Pancreas (tissue), 10 donors: ENCODE measurements at regions not wholly inside any gene's neighbourhood (a gene's known extent, or its start where the extent isn't known, plus 50 kb on each side); places are given as distances from the start of the nearest gene placed in this dataset.
"Not testable (repeated sequence)": the region's sequence is repeated elsewhere in the genome, so short reads cannot be mapped to it uniquely, and the experiment has no call there.

ENCODE experiments used
- ATAC-seq, 4 donors: fragments of 200-7000 bp; cut with Tn5 transposase; one replicate each; pipeline versions ENCODE4 v1.8.0 to v1.9.1; 2020; ENCODE audit warnings: mild to moderate bottlenecking in 4 of 4, moderate library complexity in 4 of 4
- DNase-seq, 6 donors: peaks; one replicate each; pipeline ENCODE4 v3.0.0-alpha.2; 2020
- FAIRE-seq: peaks from 2 replicates; lab custom pipeline; 2012; peaks lifted over from hg19 to GRCh38; lab: Jason Lieb, UNC
- H3K27ac ChIP-seq, 4 donors: fragments of 200-600 bp; sonication (generic); 1 replicate in 3 of 4; 2 replicates in 1 of 4; pipeline versions ENCODE4 v1.5.0 to v1.8.0; 2020
- H3K27me3 ChIP-seq, 4 donors: fragments of 200-600 bp; one replicate each; pipeline ENCODE4 v1.8.0; 2021
- H3K36me3 ChIP-seq, 3 donors: fragments of 200-600 bp; sonication (generic) in 1 of 3; one replicate each; pipeline versions ENCODE4 v1.5.0 to v1.8.0; 2020 to 2021
- H3K4me1 ChIP-seq, 3 donors: fragments of 200-600 bp; one replicate each; pipeline ENCODE4 v1.8.0; 2021
- H3K4me3 ChIP-seq, 4 donors: fragments of 200-600 bp; sonication (generic) in 2 of 4; one replicate each; pipeline versions ENCODE4 v1.5.0 to v1.8.0; 2020 to 2021
- H3K9me3 ChIP-seq, 4 donors: fragments of 200-600 bp; one replicate each; pipeline ENCODE4 v1.8.0; 2021
- WGBS, 2 donors: extraction: QIAGEN DNeasy Blood & Tissue Kit; methylation state at CpG; one replicate each; pipeline ENCODE4 v1.1.7; 2013; 5-methylcytosine and 5-hydroxymethylcytosine counted together
- intact Hi-C, 3 donors: fragments of 100-400 bp; cut with DNase I; formaldehyde crosslinking; loops; one replicate each; pipeline versions ENCODE4 v1.11.1 to v1.14.2; 2022
- donor health status: healthy with polysubstance abuse.
- donor health status: DM: no; HTN: no; CAD: no; lungs with moderate emphysema.
- donor health status: DM: no; HTN: no; CAD: no.
- donor health status: control.
- donor health status: control.
- donor health status: Bipolar disorder and iron deficiency.
- donor health status: DM: yes; HTN: yes; CAD: no.
- donor health status: DM: no; HTN: no; CAD: no.
- donor health status: DM: no; HTN: no; CAD: no.
- donor health status: DM: yes; HTN: yes; CAD: no.

DNA sequence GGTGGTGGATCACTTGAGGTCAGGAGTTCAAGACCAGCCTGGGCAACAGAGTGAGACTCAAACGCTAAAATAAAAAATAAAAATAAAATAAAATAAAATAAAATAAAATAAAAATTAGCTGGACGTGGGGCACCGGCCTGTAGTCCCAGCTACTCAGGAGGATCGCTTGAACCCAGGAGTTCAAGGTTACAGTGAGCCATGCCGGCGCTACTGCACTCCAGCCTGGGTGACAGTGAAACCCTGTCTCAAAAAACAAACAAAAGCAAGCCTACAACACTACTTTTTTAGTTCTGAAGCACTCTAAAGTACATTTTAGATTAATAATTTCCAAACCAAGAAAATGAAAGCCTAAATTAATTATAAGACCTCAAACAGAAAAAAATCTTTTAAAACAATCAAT is 56.2 kb upstream of the ZSCAN2 start:
- H3K36me3 ChIP-seq, H3K9me3 ChIP-seq, intact Hi-C loops, H3K4me1 ChIP-seq, H3K27ac ChIP-seq, H3K27me3 ChIP-seq, ATAC-seq, DNase-seq, H3K4me3 ChIP-seq, FAIRE-seq: not testable (repeated sequence)
- 86 to 98% methylated on average over 3 to 6 of the region's 6 CpGs for WGBS, 2 donors

DNA sequence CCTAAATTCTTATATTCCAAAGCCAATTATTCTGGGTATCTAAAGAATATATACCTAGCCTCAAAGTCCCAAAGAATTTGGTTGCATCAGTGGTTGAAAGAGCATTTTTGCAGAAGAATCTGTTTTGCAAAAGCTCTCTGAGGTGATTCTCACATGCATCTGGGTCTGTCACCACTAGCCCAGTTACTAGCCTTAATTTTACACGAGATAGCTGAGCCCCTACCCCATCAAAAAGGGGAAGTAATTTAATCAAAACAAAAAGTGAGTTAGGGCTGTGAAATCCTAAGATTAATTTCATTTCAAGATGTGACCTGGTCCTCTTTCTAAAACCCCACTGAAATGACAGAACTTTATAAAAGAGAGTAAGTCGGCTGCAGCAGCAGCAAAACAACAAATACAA is 53.7 kb upstream of the ZSCAN2 start:
- DNase-seq, H3K27ac ChIP-seq, H3K4me3 ChIP-seq, ATAC-seq, H3K27me3 ChIP-seq, intact Hi-C loops, H3K36me3 ChIP-seq, H3K9me3 ChIP-seq, FAIRE-seq, H3K4me1 ChIP-seq: not testable (repeated sequence)
- WGBS, 2 donors, result 84 to 92% methylated on average over 2 of the region's 2 CpGs

DNA sequence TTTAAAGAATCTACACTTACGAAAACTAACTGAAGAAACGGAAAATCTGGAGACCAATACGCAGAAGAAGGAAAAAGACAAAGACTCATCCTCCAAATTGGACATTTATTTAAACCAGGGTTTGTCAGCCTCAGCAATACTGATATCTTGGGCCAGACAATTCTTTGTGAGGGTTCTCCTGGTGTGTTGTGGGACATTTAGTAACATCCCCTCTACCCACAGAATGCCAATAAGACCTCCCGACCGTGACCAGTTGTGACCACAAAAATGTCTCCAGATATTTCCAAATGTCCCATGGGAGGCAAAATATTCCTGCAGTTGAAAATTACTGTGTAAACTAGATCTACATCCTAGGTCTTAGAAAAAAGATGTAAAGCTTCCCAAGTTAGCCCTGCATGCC is 50.3 kb upstream of the ZSCAN2 start:
- DNase-seq, H3K4me3 ChIP-seq, H3K27me3 ChIP-seq, ATAC-seq, FAIRE-seq, intact Hi-C loops, H3K27ac ChIP-seq, H3K9me3 ChIP-seq, H3K36me3 ChIP-seq: not testable (repeated sequence)
- WGBS, 2 donors, result 92 to 95% methylated on average over 5 of the region's 5 CpGs
- peaks cover 4 to 10% (median 5%) of the 10 kb centered on the region in 3 donors for H3K4me1 ChIP-seq
